Endothelial cell of umbilical vein (primary cell): ENCODE measurements at regions not wholly inside any gene's neighbourhood (a gene's known extent, or its start where the extent isn't known, plus 50 kb on each side); places are given as distances from the start of the nearest gene placed in this dataset.

ENCODE experiments used
- BruUV-seq: library from RNA; stranded (reverse); fragments of 400-500 nt; replicated peaks from 2 replicates; lab custom pipeline; 2021; lab: Mats Ljungman, UMichigan
- CTCF ChIA-PET: fragments of 300-600, 350-600 bp; sonication (Branson Sonifier 250); formaldehyde crosslinking; loops from one replicate; lab custom pipeline; 2021; ENCODE audit warnings: antibody characterized with exemption, inconsistent platforms; lab: Charles Lee
- POLR2A ChIA-PET: fragments of 300-600, 350-600 bp; sonication (Branson Sonifier 250); formaldehyde crosslinking; loops from one replicate; lab custom pipeline; 2021; ENCODE audit warnings: antibody characterized with exemption, inconsistent platforms; lab: Charles Lee
- DNase-seq: peaks from one replicate; pipeline ENCODE4 v3.0.0-alpha.2; 2011; ENCODE audit warnings: low read depth, low spot score
- FAIRE-seq: peaks from 2 replicates; lab custom pipeline; 2011; peaks lifted over from hg19 to GRCh38; lab: Jason Lieb, UNC
- H2AFZ ChIP-seq: 2 replicates; pipeline ENCODE4 v1.6.0; 2012; ENCODE audit warnings: low read depth, low read length, control low read depth, inconsistent platforms
- H3K27ac ChIP-seq: 2 replicates; pipeline ENCODE4 v1.5.1; 2011; ENCODE audit warnings: low read depth, mild to moderate bottlenecking, control low read depth, low read length, moderate library complexity; ENCODE audit not compliant: insufficient read depth
- H3K27me3 ChIP-seq, 2 experiments: 2 replicates each; pipeline versions ENCODE4 v1.6.0 to v1.6.1; 2011; ENCODE audit warnings: low read length in 2 of 2, mixed read lengths in 1 of 2; ENCODE audit not compliant: control insufficient read depth in 2 of 2, insufficient read depth in 2 of 2
- H3K36me3 ChIP-seq, 2 experiments: 2 replicates in 1 of 2; 3 replicates in 1 of 2; pipeline ENCODE4 v1.5.1; 2011; ENCODE audit warnings: low read length in 2 of 2, mild to moderate bottlenecking in 1 of 2, moderate library complexity in 1 of 2; ENCODE audit not compliant: control insufficient read depth in 2 of 2, insufficient read depth in 2 of 2; ENCODE audit errors: extremely low read depth in 1 of 2
- H3K4me1 ChIP-seq: 3 replicates; pipeline ENCODE4 v1.5.1; 2011; ENCODE audit warnings: mild to moderate bottlenecking, low read length; ENCODE audit not compliant: control insufficient read depth, insufficient read depth; ENCODE audit errors: extremely low read depth
- H3K4me2 ChIP-seq: 2 replicates; pipeline ENCODE4 v1.6.1; 2011; ENCODE audit warnings: low read length, control low read depth, mixed read lengths; ENCODE audit not compliant: insufficient read depth
- H3K4me3 ChIP-seq, 3 experiments: fragments of 200-600 bp in 1 of 3; sonication (generic), shearing (Covaris generic) in 1 of 3; replicated peaks in 1 of 3; 2 replicates each; pipeline ENCODE4 v1.5.1; 2011 to 2016; ENCODE audit warnings: control low read depth in 3 of 3, low read length in 3 of 3, mild to moderate bottlenecking in 2 of 3, inconsistent platforms in 1 of 3, low read depth in 1 of 3, moderate library complexity in 1 of 3; ENCODE audit not compliant: insufficient read depth in 1 of 3
- H3K79me2 ChIP-seq: 2 replicates; pipeline ENCODE4 v1.6.0; 2012; ENCODE audit warnings: low read length, inconsistent platforms; ENCODE audit not compliant: control insufficient read depth, insufficient read depth
- H3K9ac ChIP-seq: replicated peaks from 2 replicates; pipeline ENCODE3; 2011; ENCODE audit warnings: low read length, control low read depth; ENCODE audit not compliant: insufficient read depth; ENCODE audit errors: extremely low read depth
- H3K9me1 ChIP-seq: replicated peaks from 3 replicates; pipeline ENCODE4 v1.6.0; 2011; ENCODE audit warnings: mild to moderate bottlenecking, low read length; ENCODE audit not compliant: control insufficient read depth, insufficient read depth; ENCODE audit errors: extremely low read depth
- H3K9me3 ChIP-seq: replicated peaks from 2 replicates; pipeline ENCODE4 v1.5.1; 2012; ENCODE audit warnings: low read length, inconsistent platforms; ENCODE audit not compliant: control insufficient read depth, insufficient read depth
- H4K20me1 ChIP-seq: replicated peaks from 2 replicates; pipeline ENCODE3; 2011; ENCODE audit warnings: mild to moderate bottlenecking, low read length; ENCODE audit not compliant: control insufficient read depth, insufficient read depth; ENCODE audit errors: extremely low read depth
- CTCF ChIP-seq, 2 donors: IDR thresholded peaks; 1 replicate in 1 of 2; 2 replicates in 1 of 2; pipeline ENCODE4 v1.5.1; 2011; ENCODE audit warnings: low read length in 2 of 2, mild to moderate bottlenecking in 2 of 2, moderate library complexity in 2 of 2, control low read depth in 1 of 2, inconsistent platforms in 1 of 2, low read depth in 1 of 2; ENCODE audit not compliant: insufficient read depth in 1 of 2; ENCODE audit errors: extremely low read depth in 1 of 2
- EZH2 ChIP-seq: IDR thresholded peaks from 2 replicates; pipeline ENCODE4 v1.6.1; 2012; ENCODE audit warnings: borderline replicate concordance, low read depth, mild to moderate bottlenecking, moderate library complexity, low read length, inconsistent platforms; ENCODE audit not compliant: severe bottlenecking
- FOS ChIP-seq: IDR thresholded peaks from 2 replicates; pipeline ENCODE4 v1.6.1; 2011; ENCODE audit warnings: mild to moderate bottlenecking, low read length, moderate library complexity, borderline replicate concordance; ENCODE audit not compliant: insufficient read depth
- GATA2 ChIP-seq: IDR thresholded peaks from 2 replicates; pipeline ENCODE4 v1.7.0; 2011; ENCODE audit warnings: low read depth, mild to moderate bottlenecking, moderate library complexity, mixed read lengths, low read length; ENCODE audit not compliant: insufficient read length, insufficient read depth
- JUN ChIP-seq: IDR thresholded peaks from 2 replicates; pipeline ENCODE4 v1.6.1; 2011; ENCODE audit warnings: borderline replicate concordance, low read depth; ENCODE audit not compliant: insufficient read length, insufficient read depth
- MAX ChIP-seq: IDR thresholded peaks from 2 replicates; pipeline ENCODE4 v1.6.1; 2011; ENCODE audit not compliant: insufficient read depth, insufficient read length
- MYC ChIP-seq: IDR thresholded peaks from one replicate; pipeline ENCODE4 v1.6.1; 2011; ENCODE audit warnings: mild to moderate bottlenecking, low read depth, low read length
- POLR2A ChIP-seq: IDR thresholded peaks from 2 replicates; pipeline ENCODE4 v1.6.1; 2012; ENCODE audit warnings: low read depth, mild to moderate bottlenecking, control low read depth, low read length
- POLR2AphosphoS5 ChIP-seq: IDR thresholded peaks from 2 replicates; pipeline ENCODE4 v1.6.1; 2012; ENCODE audit warnings: low read depth, mild to moderate bottlenecking, control low read depth, low read length, moderate library complexity; ENCODE audit not compliant: insufficient read depth
- dilution Hi-C: fragments of 300-500 bp; cut with MboI; formaldehyde crosslinking; loops from one replicate; pipeline ENCODE4 v1.15.0; 2019; ENCODE audit warnings: low sequenced_read_pairs; ENCODE audit not compliant: extremely low pct_ligation_motif_present
- intact Hi-C: fragments of 100-400 bp; cut with micrococcal nuclease; formaldehyde crosslinking; loops from one replicate; pipeline ENCODE4 v1.10.0; 2022

GRCh38 chr16:59342669-59343068 lies 608.6 kb upstream of the GOT2 start:
- no peak overlapping the region for H3K9ac ChIP-seq

More at GRCh38 chr16:59342669-59343068, 608.6 kb upstream of the GOT2 start:
- Histone ChIP-seq H3K4me1 (no peaks in the 10 kb centered on the region), H3K9me1 (no peaks in the 10 kb centered on the region), H3K4me2 (no peak overlapping the region), H3K9me3 (no peaks in the 10 kb centered on the region), H2AFZ (no peak overlapping the region), H3K79me2 (no peaks in the 10 kb centered on the region), H3K27ac (no peak overlapping the region), H4K20me1 (no peaks in the 10 kb centered on the region), H3K4me3 (no peak overlapping the region), H3K27me3 (no peaks in the 10 kb centered on the region), H3K36me3 (no peaks in the 10 kb centered on the region)
- BruUV-seq = no TSS peak
- no peak for FAIRE-seq
- dilution Hi-C loops = no loop called here
- POLR2A ChIA-PET = no interaction called here
- DNase-seq = no peak
- TF ChIP-seq JUN (no peak), POLR2A (no peak), GATA2 (no peak), POLR2AphosphoS5 (no peak), MYC (no peak), CTCF (IDR thresholded peaks at IDR 0.05; ENCODE audit: extremely low read depth in 1 of 2, insufficient read depth in 1 of 2, low read depth in 1 of 2, low read length in 2 of 2) (no peak), MAX (no peak), EZH2 (no peak), FOS (no peak)
- intact Hi-C loops = no loop called here
- CTCF ChIA-PET = no interaction called here
